Tibial nerve (tissue), 3 donors: ENCODE measurements at regions not wholly inside any gene's neighbourhood (a gene's known extent, or its start where the extent isn't known, plus 50 kb on each side); places are given as distances from the start of the nearest gene placed in this dataset.

Experiments
- POLR2A ChIP-seq, 2 donors: fragments of 450-650 bp; IDR thresholded peaks; one replicate each; pipeline ENCODE4 v1.6.1; 2017; ENCODE audit warnings: antibody characterized with exemption in 2 of 2, mild to moderate bottlenecking in 2 of 2, moderate library complexity in 2 of 2
- TF ChIP-seq, protein P1 (sequence below), 5 experiments: fragments of 200-600 bp in 3 of 5; fragments of 450-650 bp in 2 of 5; sonication (generic) in 3 of 5; IDR thresholded peaks; one replicate each; pipeline ENCODE4 v1.5.1; 2016 to 2019; ENCODE audit warnings: antibody characterized with exemption in 5 of 5, mild to moderate bottlenecking in 3 of 5, moderate library complexity in 2 of 5

DNA sequence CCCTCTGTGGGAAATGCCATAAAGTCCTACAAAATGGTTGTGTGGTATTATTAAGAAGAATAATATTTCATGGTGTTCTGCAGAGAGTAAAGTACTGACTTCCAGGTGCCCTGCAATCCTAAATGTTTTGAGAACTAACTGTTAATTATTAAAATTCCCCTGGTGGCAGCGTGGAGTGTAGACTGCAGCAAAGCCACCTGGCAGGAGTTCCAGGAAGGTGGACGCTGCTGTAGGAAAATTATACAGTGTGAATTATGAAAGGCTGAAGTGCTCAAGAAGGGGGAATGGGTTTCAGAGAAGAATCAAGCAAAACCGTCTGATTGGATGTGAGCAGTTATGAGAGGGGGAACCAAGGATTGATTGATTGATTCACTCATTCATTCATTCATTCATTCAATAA, 572.4 kb upstream of the PPP2R3A start:
- TF ChIP-seq, protein P1, sequence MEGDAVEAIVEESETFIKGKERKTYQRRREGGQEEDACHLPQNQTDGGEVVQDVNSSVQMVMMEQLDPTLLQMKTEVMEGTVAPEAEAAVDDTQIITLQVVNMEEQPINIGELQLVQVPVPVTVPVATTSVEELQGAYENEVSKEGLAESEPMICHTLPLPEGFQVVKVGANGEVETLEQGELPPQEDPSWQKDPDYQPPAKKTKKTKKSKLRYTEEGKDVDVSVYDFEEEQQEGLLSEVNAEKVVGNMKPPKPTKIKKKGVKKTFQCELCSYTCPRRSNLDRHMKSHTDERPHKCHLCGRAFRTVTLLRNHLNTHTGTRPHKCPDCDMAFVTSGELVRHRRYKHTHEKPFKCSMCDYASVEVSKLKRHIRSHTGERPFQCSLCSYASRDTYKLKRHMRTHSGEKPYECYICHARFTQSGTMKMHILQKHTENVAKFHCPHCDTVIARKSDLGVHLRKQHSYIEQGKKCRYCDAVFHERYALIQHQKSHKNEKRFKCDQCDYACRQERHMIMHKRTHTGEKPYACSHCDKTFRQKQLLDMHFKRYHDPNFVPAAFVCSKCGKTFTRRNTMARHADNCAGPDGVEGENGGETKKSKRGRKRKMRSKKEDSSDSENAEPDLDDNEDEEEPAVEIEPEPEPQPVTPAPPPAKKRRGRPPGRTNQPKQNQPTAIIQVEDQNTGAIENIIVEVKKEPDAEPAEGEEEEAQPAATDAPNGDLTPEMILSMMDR (IDR thresholded peaks at IDR 0.05) = no peak
- no peak for TF ChIP-seq POLR2A (IDR thresholded peaks at IDR 0.05)
